Esophagus squamous epithelium (tissue), 5 donors: ENCODE measurements at regions not wholly inside any gene's neighbourhood (a gene's known extent, or its start where the extent isn't known, plus 50 kb on each side); places are given as distances from the start of the nearest gene placed in this dataset.

Experiments used
- DNase-seq: peaks from one replicate; lab custom pipeline; 2025; lab: John Stamatoyannopoulos, UW
- H3K27ac ChIP-seq, 4 donors: fragments of 200-600 bp; sonication (generic); one replicate each; pipeline ENCODE4 v1.5.1; 2016 to 2019; ENCODE audit warnings: mild to moderate bottlenecking in 1 of 4
- H3K27me3 ChIP-seq, 4 donors: fragments of 200-600 bp; sonication (generic); 1 replicate in 3 of 4; 2 replicates in 1 of 4; pipeline versions ENCODE4 v1.5.1 to v1.6.0; 2017 to 2021; ENCODE audit warnings: antibody characterized with exemption in 1 of 4
- H3K36me3 ChIP-seq, 3 donors: fragments of 200-600 bp; sonication (generic); one replicate each; pipeline ENCODE4 v1.5.1; 2016 to 2019
- H3K4me1 ChIP-seq, 3 donors: fragments of 200-600 bp; sonication (generic); one replicate each; pipeline ENCODE4 v1.5.1; 2017 to 2019
- H3K4me3 ChIP-seq, 4 donors: fragments of 200-600 bp; sonication (generic); 1 replicate in 3 of 4; 2 replicates in 1 of 4; pipeline ENCODE4 v1.5.1; 2016 to 2019; ENCODE audit warnings: mild to moderate bottlenecking in 2 of 4, moderate library complexity in 1 of 4
- H3K9me3 ChIP-seq, 3 donors: fragments of 200-600 bp; sonication (generic); one replicate each; pipeline ENCODE4 v1.5.1; 2016 to 2019
- CTCF ChIP-seq, 6 experiments: fragments of 450-650 bp in 4 of 6; fragments of 200-600 bp in 2 of 6; sonication (generic) in 2 of 6; IDR thresholded peaks; one replicate each; pipeline ENCODE4 v1.5.1; 2016 to 2019; ENCODE audit warnings: antibody characterized with exemption in 6 of 6, mild to moderate bottlenecking in 4 of 6, moderate library complexity in 4 of 6
- POLR2A ChIP-seq, 4 donors: fragments of 450-650 bp; IDR thresholded peaks; one replicate each; pipeline ENCODE4 v1.6.1; 2017; ENCODE audit warnings: antibody characterized with exemption in 4 of 4, mild to moderate bottlenecking in 4 of 4, moderate library complexity in 3 of 4
- WGBS, 2 donors: methylation state at CpG; one replicate each; pipeline ENCODE4 v1.1.5; 2018; 5-methylcytosine and 5-hydroxymethylcytosine counted together
- intact Hi-C: fragments of 100-400 bp; cut with DNase I; formaldehyde crosslinking; loops from one replicate; pipeline ENCODE4 v1.15.0; 2022
- donor health status: DM: yes; HTN: yes; CAD: no.

GRCh38 chr4:35591035-35591434, 653.3 kb downstream of the ARAP2 start:
- DNase-seq, result no peak
- H3K27ac ChIP-seq, result no peak overlapping the region
- TF ChIP-seq CTCF (IDR thresholded peaks at IDR 0.05), result no peak
- no peak for TF ChIP-seq POLR2A (IDR thresholded peaks at IDR 0.05)
- no peaks in the 10 kb centered on the region for H3K9me3 ChIP-seq
- no peaks in the 10 kb centered on the region for H3K36me3 ChIP-seq
- no peak overlapping the region for H3K4me3 ChIP-seq
- intact Hi-C loops, result no loop called here
- no peaks in the 10 kb centered on the region for H3K4me1 ChIP-seq
- H3K27me3 ChIP-seq, result no peaks in the 10 kb centered on the region

GRCh38 chr4:35604252-35604651, 640.1 kb downstream of the ARAP2 start:
- no peaks in the 10 kb centered on the region for H3K36me3 ChIP-seq
- no peak overlapping the region for H3K4me3 ChIP-seq
- no peak for DNase-seq
- intact Hi-C loops, result no loop called here
- no peaks in the 10 kb centered on the region for H3K9me3 ChIP-seq
- no peaks in the 10 kb centered on the region for H3K27me3 ChIP-seq
- H3K27ac ChIP-seq, result no peak overlapping the region
- H3K4me1 ChIP-seq, result no peaks in the 10 kb centered on the region
- TF ChIP-seq CTCF (IDR thresholded peaks at IDR 0.05), result no peak
- no peak for TF ChIP-seq POLR2A (IDR thresholded peaks at IDR 0.05)
- WGBS, 2 donors, result 65 to 73% methylated on average over 3 of the region's 3 CpGs

- no peaks in the 10 kb centered on the region for H3K4me1 ChIP-seq
- intact Hi-C loops, result no loop called here
- no peak overlapping the region for H3K4me3 ChIP-seq
- TF ChIP-seq POLR2A (IDR thresholded peaks at IDR 0.05) (no peak), CTCF (IDR thresholded peaks at IDR 0.05) (no peak)
- no peaks in the 10 kb centered on the region for H3K36me3 ChIP-seq
- no peaks in the 10 kb centered on the region for H3K27me3 ChIP-seq
- DNase-seq, result no peak
- WGBS, 2 donors, result 68 to 76% methylated on average over 1 of the region's 1 CpG
- H3K27ac ChIP-seq, result no peak overlapping the region
- no peaks in the 10 kb centered on the region for H3K9me3 ChIP-seq
Observed at GRCh38 chr4:35604724-35605123, 639.6 kb downstream of the ARAP2 start.

- TF ChIP-seq CTCF (IDR thresholded peaks at IDR 0.05), result no peak
- Histone ChIP-seq H3K4me1 (no peaks in the 10 kb centered on the region), H3K27me3 (no peaks in the 10 kb centered on the region), H3K36me3 (no peaks in the 10 kb centered on the region), H3K4me3 (no peak overlapping the region), H3K27ac (no peak overlapping the region), H3K9me3 (no peaks in the 10 kb centered on the region)
- intact Hi-C loops, result no loop called here
- DNase-seq, result no peak
Observed at GRCh38 chr4:35608205-35608604, 636.1 kb downstream of the ARAP2 start.

- H3K4me3 ChIP-seq, result no peak overlapping the region
- DNase-seq, result no peak
- no peaks in the 10 kb centered on the region for H3K4me1 ChIP-seq
- H3K27me3 ChIP-seq, result no peaks in the 10 kb centered on the region
- TF ChIP-seq POLR2A (IDR thresholded peaks at IDR 0.05) (no peak), CTCF (IDR thresholded peaks at IDR 0.05) (no peak)
- H3K9me3 ChIP-seq, result no peaks in the 10 kb centered on the region
- H3K27ac ChIP-seq, result no peak overlapping the region
- no peaks in the 10 kb centered on the region for H3K36me3 ChIP-seq
- intact Hi-C loops, result no loop called here
- 51 to 56% methylated on average over 2 of the region's 2 CpGs for WGBS, 2 donors
Observed at GRCh38 chr4:35614120-35614519, 630.2 kb downstream of the ARAP2 start.
